ENCODE measurements at regions not wholly inside any gene's neighbourhood (a gene's known extent, or its start where the extent isn't known, plus 50 kb on each side); places are given as distances from the start of the nearest gene placed in this dataset.

- ATAC-seq (no peak), FAIRE-seq (no peak), DNase-seq (ENCODE audit: low read depth, low spot score) (no peak)
- BruUV-seq (replicated peaks), result no TSS peak
- ChIA-PET POLR2A (interaction anchor here (1.2 kb wide), 1 partner anchor 49 kb away, joined by 4 read pairs; no protein-coding TSS in a partner anchor), SMC1A (ENCODE audit: uncharacterized antibody, unreplicated experiment) (interaction anchor here (0.7 kb wide), 1 partner anchor 12 kb away, joined by 4 read pairs; no protein-coding TSS in a partner anchor), CTCF (interaction anchor here (0.6 kb wide), 1 partner anchor 216 kb away, joined by 4 read pairs; no protein-coding TSS in a partner anchor), RAD21 (ENCODE audit: unreplicated experiment) (no interaction called here)
- no peaks in the 10 kb centered on the region for H3K36me3 ChIP-seq (ENCODE audit: control insufficient read depth in 2 of 2, insufficient read depth in 2 of 2, low read length in 1 of 2)
- WGBS (ENCODE audit: insufficient coverage, insufficient replicate concordance, low lambda C conversion rate, missing lambda C conversion rate), result 60% methylated on average over 5 of the region's 5 CpGs
- H3K4me3 ChIP-seq, result no peak overlapping the region
- TF ChIP-seq SP1 (IDR thresholded peaks at IDR 0.05; ENCODE audit: low read depth, low read length) (no peak), PBX3 (IDR thresholded peaks at IDR 0.05; ENCODE audit: insufficient replicate concordance, low read depth, low read length) (no peak), FOXK2 (IDR thresholded peaks at IDR 0.05) (no peak)
- no peaks in the 10 kb centered on the region; a peak in 1 of 4 replicates for H3K27me3 ChIP-seq (replicated peaks in 1 of 2; ENCODE audit: control insufficient read depth in 2 of 2, insufficient read depth in 2 of 2, low read length in 1 of 2)
- in situ Hi-C loops (cut with MboI) (no loop called here), intact Hi-C loops (cut with micrococcal nuclease; ENCODE audit: unreplicated experiment) (no loop called here)
- H3K4me2 ChIP-seq (ENCODE audit: control insufficient read depth, insufficient read depth), result no peak overlapping the region
- no peak overlapping the region for H3K9ac ChIP-seq (ENCODE audit: control insufficient read depth, insufficient read depth, low read length)
- H4K20me1 ChIP-seq (ENCODE audit: control insufficient read depth, insufficient read depth), result no peaks in the 10 kb centered on the region
- no peaks in the 10 kb centered on the region for H3K79me2 ChIP-seq (ENCODE audit: control insufficient read depth, insufficient read depth, low read length)
- H3K27ac ChIP-seq (ENCODE audit: control insufficient read depth, insufficient read depth), result no peak overlapping the region
- no peaks in the 10 kb centered on the region for H3K9me3 ChIP-seq (replicated peaks; ENCODE audit: control insufficient read depth, insufficient read depth, low read length)
- no peaks in the 10 kb centered on the region for H3K4me1 ChIP-seq (ENCODE audit: control insufficient read depth, insufficient read depth, low read length)
- no peak overlapping the region for H2AFZ ChIP-seq (ENCODE audit: control insufficient read depth, low read depth, low read length)
These were observed 173.2 kb upstream of the B3GALT2 start for GRCh38 chr1:193359631-193360030.

- intact Hi-C loops (cut with micrococcal nuclease; ENCODE audit: unreplicated experiment) (no loop called here), in situ Hi-C loops (cut with MboI) (no loop called here)
- ATAC-seq, result no peak
- DNase-seq (ENCODE audit: low read depth, low spot score), result no peak
- Histone ChIP-seq H3K27me3 (replicated peaks in 1 of 2; ENCODE audit: control insufficient read depth in 2 of 2, insufficient read depth in 2 of 2, low read length in 1 of 2) (no peaks in the 10 kb centered on the region; a peak in 1 of 4 replicates), H3K36me3 (ENCODE audit: control insufficient read depth in 2 of 2, insufficient read depth in 2 of 2, low read length in 1 of 2) (no peaks in the 10 kb centered on the region), H3K9me3 (replicated peaks; ENCODE audit: control insufficient read depth, insufficient read depth, low read length) (no peaks in the 10 kb centered on the region), H3K4me3 (no peak overlapping the region), H3K9ac (ENCODE audit: control insufficient read depth, insufficient read depth, low read length) (no peak overlapping the region), H2AFZ (ENCODE audit: control insufficient read depth, low read depth, low read length) (no peak overlapping the region), H3K79me2 (ENCODE audit: control insufficient read depth, insufficient read depth, low read length) (no peaks in the 10 kb centered on the region), H3K27ac (ENCODE audit: control insufficient read depth, insufficient read depth) (no peak overlapping the region), H3K4me2 (ENCODE audit: control insufficient read depth, insufficient read depth) (no peak overlapping the region), H4K20me1 (ENCODE audit: control insufficient read depth, insufficient read depth) (no peaks in the 10 kb centered on the region), H3K4me1 (ENCODE audit: control insufficient read depth, insufficient read depth, low read length) (no peaks in the 10 kb centered on the region)
- RAD21 ChIA-PET (ENCODE audit: unreplicated experiment), result no interaction called here
- CTCF ChIA-PET, result interaction anchor here (0.6 kb wide), 1 partner anchor 66 kb away, joined by 4 read pairs; no protein-coding TSS in a partner anchor
- 36% methylated on average over 3 of the region's 3 CpGs for WGBS (ENCODE audit: insufficient coverage, insufficient replicate concordance, low lambda C conversion rate, missing lambda C conversion rate)
- SMC1A ChIA-PET (ENCODE audit: uncharacterized antibody, unreplicated experiment), result no interaction called here
- POLR2A ChIA-PET, result no interaction called here
- FAIRE-seq, result no peak
- BruUV-seq (replicated peaks), result no TSS peak
- no peak for TF ChIP-seq ESRRA (IDR thresholded peaks at IDR 0.05; ENCODE audit: low read length)
- TF ChIP-seq SMAD5 (IDR thresholded peaks at IDR 0.05; ENCODE audit: low read depth), result no peak
- TF ChIP-seq DPF2 (IDR thresholded peaks at IDR 0.05), result no peak
- TF ChIP-seq MEF2B (IDR thresholded peaks at IDR 0.05; ENCODE audit: partially characterized antibody, poor library complexity, severe bottlenecking), result no peak
- TF ChIP-seq ATF7 (IDR thresholded peaks at IDR 0.05; ENCODE audit: low read depth), result no peak
- no peak for TF ChIP-seq HDAC6 (IDR thresholded peaks at IDR 0.05; ENCODE audit: unreplicated experiment)
- no peak for TF ChIP-seq CREM (IDR thresholded peaks at IDR 0.05; ENCODE audit: low read depth)
- no peak for TF ChIP-seq ZBTB40 (IDR thresholded peaks at IDR 0.05; ENCODE audit: borderline replicate concordance)
- TF ChIP-seq STAT1 (conservative IDR thresholded peaks at IDR 0.05), result no peak
- no peak for TF ChIP-seq RELA (IDR thresholded peaks at IDR 0.05; ENCODE audit: borderline replicate concordance, partially characterized antibody)
- no peak for TF ChIP-seq TCF3 (IDR thresholded peaks at IDR 0.05; ENCODE audit: borderline replicate concordance, insufficient read depth, low read depth, low read length)
These were observed 172.0 kb upstream of the B3GALT2 start for GRCh38 chr1:193358419-193358818.
